ENCODE measurements at regions not wholly inside any gene's neighbourhood (a gene's known extent, or its start where the extent isn't known, plus 50 kb on each side); places are given as distances from the start of the nearest gene placed in this dataset.

DNA sequence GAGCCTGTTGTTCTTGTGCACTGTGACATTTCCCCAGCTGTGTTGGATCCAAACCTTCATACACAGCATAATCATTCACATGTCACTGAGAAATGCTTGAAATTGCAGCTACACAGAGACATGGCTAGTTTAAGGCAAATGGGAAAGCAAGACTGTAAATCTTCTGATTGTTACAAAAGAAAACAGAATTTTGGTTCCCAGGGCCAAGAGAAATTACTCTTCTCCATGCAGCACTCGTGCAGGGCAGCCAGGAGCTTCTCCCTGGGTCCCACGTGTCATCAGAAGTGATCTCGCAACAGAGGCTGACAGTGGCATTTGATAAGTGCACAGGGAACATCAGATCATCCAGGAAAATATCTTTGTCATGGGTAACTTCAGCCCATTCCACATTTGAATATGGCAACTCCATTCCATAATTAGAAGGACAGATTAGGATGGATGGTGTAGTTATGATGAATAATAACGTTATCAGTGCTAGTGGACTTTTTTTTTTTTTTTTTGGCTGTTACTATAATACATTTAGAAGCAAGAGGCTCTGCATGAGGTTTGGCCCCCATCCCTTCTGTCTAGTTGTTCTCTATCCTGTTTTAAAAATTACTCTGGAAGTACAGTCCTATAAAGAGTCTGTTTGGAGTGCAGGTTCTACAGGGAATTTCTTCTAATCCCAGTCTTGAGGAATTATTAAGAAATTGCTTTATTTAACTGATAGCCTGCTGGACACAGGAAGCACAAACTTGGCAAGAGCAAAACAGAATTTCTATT is 571.0 kb upstream of the NOX3 start:
- Histone ChIP-seq H3K4me1 (ENCODE audit: insufficient read depth, poor library complexity, severe bottlenecking) (no peaks in the 10 kb centered on the region), H3K9me3 (ENCODE audit: severe bottlenecking) (no peaks in the 10 kb centered on the region), H3K36me3 (ENCODE audit: low read depth) (no peaks in the 10 kb centered on the region), H3K27me3 (ENCODE audit: insufficient read depth, poor library complexity, severe bottlenecking) (no peaks in the 10 kb centered on the region), H3K27ac (ENCODE audit: poor library complexity, severe bottlenecking) (no peak overlapping the region), H3K4me3 (ENCODE audit: severe bottlenecking) (no peak overlapping the region)
- TF ChIP-seq, protein P1, sequence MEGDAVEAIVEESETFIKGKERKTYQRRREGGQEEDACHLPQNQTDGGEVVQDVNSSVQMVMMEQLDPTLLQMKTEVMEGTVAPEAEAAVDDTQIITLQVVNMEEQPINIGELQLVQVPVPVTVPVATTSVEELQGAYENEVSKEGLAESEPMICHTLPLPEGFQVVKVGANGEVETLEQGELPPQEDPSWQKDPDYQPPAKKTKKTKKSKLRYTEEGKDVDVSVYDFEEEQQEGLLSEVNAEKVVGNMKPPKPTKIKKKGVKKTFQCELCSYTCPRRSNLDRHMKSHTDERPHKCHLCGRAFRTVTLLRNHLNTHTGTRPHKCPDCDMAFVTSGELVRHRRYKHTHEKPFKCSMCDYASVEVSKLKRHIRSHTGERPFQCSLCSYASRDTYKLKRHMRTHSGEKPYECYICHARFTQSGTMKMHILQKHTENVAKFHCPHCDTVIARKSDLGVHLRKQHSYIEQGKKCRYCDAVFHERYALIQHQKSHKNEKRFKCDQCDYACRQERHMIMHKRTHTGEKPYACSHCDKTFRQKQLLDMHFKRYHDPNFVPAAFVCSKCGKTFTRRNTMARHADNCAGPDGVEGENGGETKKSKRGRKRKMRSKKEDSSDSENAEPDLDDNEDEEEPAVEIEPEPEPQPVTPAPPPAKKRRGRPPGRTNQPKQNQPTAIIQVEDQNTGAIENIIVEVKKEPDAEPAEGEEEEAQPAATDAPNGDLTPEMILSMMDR (IDR thresholded peaks at IDR 0.05; ENCODE audit: poor library complexity, severe bottlenecking) = no peak
- ATAC-seq (ENCODE audit: low read depth) (no peak), DNase-seq (ENCODE audit: low spot score) (no peak)

DNA sequence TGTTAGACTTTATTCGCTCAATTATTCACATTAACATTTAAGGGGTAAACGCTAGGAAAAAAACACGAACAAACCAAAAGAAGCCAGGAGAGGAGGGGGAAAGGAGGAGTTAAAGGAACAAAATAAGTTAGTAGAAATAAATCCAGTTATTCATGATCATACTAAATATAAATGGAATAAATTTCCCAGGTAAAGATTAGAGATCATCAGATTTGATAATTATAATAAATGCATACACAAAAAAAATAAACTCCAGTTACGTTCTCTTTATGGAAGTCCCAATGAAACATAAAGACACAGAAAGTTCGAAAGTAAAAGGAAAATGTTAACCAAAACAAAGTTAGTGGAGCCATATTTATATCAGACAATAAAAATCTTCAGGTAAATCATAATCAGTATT is 568.7 kb upstream of the NOX3 start:
- Histone ChIP-seq H3K9me3 (ENCODE audit: severe bottlenecking) (no peaks in the 10 kb centered on the region), H3K27me3 (ENCODE audit: insufficient read depth, poor library complexity, severe bottlenecking) (no peaks in the 10 kb centered on the region), H3K4me3 (ENCODE audit: severe bottlenecking) (no peak overlapping the region), H3K36me3 (ENCODE audit: low read depth) (no peaks in the 10 kb centered on the region), H3K27ac (ENCODE audit: poor library complexity, severe bottlenecking) (no peak overlapping the region), H3K4me1 (ENCODE audit: insufficient read depth, poor library complexity, severe bottlenecking) (no peaks in the 10 kb centered on the region)
- ATAC-seq (ENCODE audit: low read depth) (no peak), DNase-seq (ENCODE audit: low spot score) (no peak)
- TF ChIP-seq, protein P1 (IDR thresholded peaks at IDR 0.05; ENCODE audit: poor library complexity, severe bottlenecking) = no peak

DNA sequence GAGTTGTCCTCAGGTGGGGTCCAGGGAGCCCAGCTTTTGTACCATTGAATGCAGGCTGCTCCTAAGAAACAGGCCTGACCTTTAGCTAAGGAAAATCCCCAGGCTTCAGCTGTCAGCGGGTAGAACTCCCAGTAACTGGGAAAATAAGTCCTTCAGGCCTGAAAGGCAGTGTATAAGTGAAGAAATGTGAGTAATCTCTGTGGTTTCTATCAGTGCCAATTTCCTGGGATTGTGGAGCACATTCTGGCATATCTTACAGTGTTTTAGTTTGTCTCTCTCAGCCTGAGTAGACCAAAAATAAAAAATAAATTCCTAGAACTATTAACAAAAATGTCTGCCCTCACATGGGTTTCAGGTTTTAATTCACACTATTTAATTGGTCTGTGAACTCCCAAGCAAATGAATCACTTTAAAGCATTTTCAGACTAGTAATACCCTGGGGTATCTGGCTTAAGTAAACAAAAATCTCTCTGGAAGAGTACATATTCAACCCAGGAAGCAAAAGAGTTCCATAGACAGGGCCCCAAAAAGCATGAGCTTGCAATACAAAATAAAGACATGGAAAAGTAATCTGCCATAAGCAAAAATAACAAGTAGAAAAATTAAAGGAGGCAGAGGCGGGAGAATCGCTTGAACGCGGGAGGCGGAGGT is 566.2 kb upstream of the NOX3 start:
- Histone ChIP-seq H3K27me3 (ENCODE audit: insufficient read depth, poor library complexity, severe bottlenecking) (no peaks in the 10 kb centered on the region), H3K4me3 (ENCODE audit: severe bottlenecking) (no peak overlapping the region), H3K36me3 (ENCODE audit: low read depth) (no peaks in the 10 kb centered on the region), H3K27ac (ENCODE audit: poor library complexity, severe bottlenecking) (no peak overlapping the region), H3K4me1 (ENCODE audit: insufficient read depth, poor library complexity, severe bottlenecking) (no peaks in the 10 kb centered on the region), H3K9me3 (ENCODE audit: severe bottlenecking) (no peaks in the 10 kb centered on the region)
- no peak for DNase-seq (ENCODE audit: low spot score)
- TF ChIP-seq, protein P1 (IDR thresholded peaks at IDR 0.05; ENCODE audit: poor library complexity, severe bottlenecking) = no peak
- ATAC-seq (ENCODE audit: low read depth) = no peak

DNA sequence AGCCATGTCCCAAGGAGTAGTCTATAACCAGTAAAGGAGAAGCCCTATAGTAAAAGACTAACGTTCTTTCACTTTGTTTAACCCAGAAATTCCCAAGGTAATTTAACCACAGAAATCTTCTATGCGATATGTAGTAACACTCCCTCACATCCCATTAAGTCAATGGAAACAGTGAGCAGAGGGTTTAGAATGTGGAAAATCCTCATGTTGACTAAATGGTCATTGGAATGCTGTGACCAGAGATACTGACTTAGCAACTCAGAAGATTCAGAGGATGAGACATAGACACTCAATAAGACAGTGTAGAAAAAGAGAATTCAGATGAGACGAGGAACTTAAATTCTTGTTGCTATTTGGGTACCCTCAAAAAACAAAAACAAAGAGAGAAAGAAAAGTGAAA is 562.2 kb upstream of the NOX3 start:
- H3K27ac ChIP-seq (ENCODE audit: poor library complexity, severe bottlenecking) = no peak overlapping the region
- DNase-seq (ENCODE audit: low spot score) (no peak), ATAC-seq (ENCODE audit: low read depth) (no peak)
- H3K27me3 ChIP-seq (ENCODE audit: insufficient read depth, poor library complexity, severe bottlenecking) = no peaks in the 10 kb centered on the region
- TF ChIP-seq, protein P1 (IDR thresholded peaks at IDR 0.05; ENCODE audit: poor library complexity, severe bottlenecking) = no peak
- H3K9me3 ChIP-seq (ENCODE audit: severe bottlenecking) = no peaks in the 10 kb centered on the region
- no peaks in the 10 kb centered on the region for H3K4me1 ChIP-seq (ENCODE audit: insufficient read depth, poor library complexity, severe bottlenecking)
- no peak overlapping the region for H3K4me3 ChIP-seq (ENCODE audit: severe bottlenecking)
- H3K36me3 ChIP-seq (ENCODE audit: low read depth) = no peaks in the 10 kb centered on the region

Measured in RWPE2 (cell line).